Endothelial cell of umbilical vein (primary cell): ENCODE measurements at regions not wholly inside any gene's neighbourhood (a gene's known extent, or its start where the extent isn't known, plus 50 kb on each side); places are given as distances from the start of the nearest gene placed in this dataset.

Experiments
- BruUV-seq: library from RNA; stranded (reverse); fragments of 400-500 nt; replicated peaks from 2 replicates; lab custom pipeline; 2021; lab: Mats Ljungman, UMichigan
- CTCF ChIA-PET: fragments of 300-600, 350-600 bp; sonication (Branson Sonifier 250); formaldehyde crosslinking; loops from one replicate; lab custom pipeline; 2021; ENCODE audit warnings: antibody characterized with exemption, inconsistent platforms; lab: Charles Lee
- POLR2A ChIA-PET: fragments of 300-600, 350-600 bp; sonication (Branson Sonifier 250); formaldehyde crosslinking; loops from one replicate; lab custom pipeline; 2021; ENCODE audit warnings: antibody characterized with exemption, inconsistent platforms; lab: Charles Lee
- DNase-seq: peaks from one replicate; pipeline ENCODE4 v3.0.0-alpha.2; 2011; ENCODE audit warnings: low read depth, low spot score
- FAIRE-seq: peaks from 2 replicates; lab custom pipeline; 2011; peaks lifted over from hg19 to GRCh38; lab: Jason Lieb, UNC
- H2AFZ ChIP-seq: 2 replicates; pipeline ENCODE4 v1.6.0; 2012; ENCODE audit warnings: low read depth, low read length, control low read depth, inconsistent platforms
- H3K27ac ChIP-seq: 2 replicates; pipeline ENCODE4 v1.5.1; 2011; ENCODE audit warnings: low read depth, mild to moderate bottlenecking, control low read depth, low read length, moderate library complexity; ENCODE audit not compliant: insufficient read depth
- H3K27me3 ChIP-seq, 2 experiments: 2 replicates each; pipeline versions ENCODE4 v1.6.0 to v1.6.1; 2011; ENCODE audit warnings: low read length in 2 of 2, mixed read lengths in 1 of 2; ENCODE audit not compliant: control insufficient read depth in 2 of 2, insufficient read depth in 2 of 2
- H3K36me3 ChIP-seq, 2 experiments: 2 replicates in 1 of 2; 3 replicates in 1 of 2; pipeline ENCODE4 v1.5.1; 2011; ENCODE audit warnings: low read length in 2 of 2, mild to moderate bottlenecking in 1 of 2, moderate library complexity in 1 of 2; ENCODE audit not compliant: control insufficient read depth in 2 of 2, insufficient read depth in 2 of 2; ENCODE audit errors: extremely low read depth in 1 of 2
- H3K4me1 ChIP-seq: 3 replicates; pipeline ENCODE4 v1.5.1; 2011; ENCODE audit warnings: mild to moderate bottlenecking, low read length; ENCODE audit not compliant: control insufficient read depth, insufficient read depth; ENCODE audit errors: extremely low read depth
- H3K4me2 ChIP-seq: 2 replicates; pipeline ENCODE4 v1.6.1; 2011; ENCODE audit warnings: low read length, control low read depth, mixed read lengths; ENCODE audit not compliant: insufficient read depth
- H3K4me3 ChIP-seq, 3 experiments: fragments of 200-600 bp in 1 of 3; sonication (generic), shearing (Covaris generic) in 1 of 3; replicated peaks in 1 of 3; 2 replicates each; pipeline ENCODE4 v1.5.1; 2011 to 2016; ENCODE audit warnings: control low read depth in 3 of 3, low read length in 3 of 3, mild to moderate bottlenecking in 2 of 3, inconsistent platforms in 1 of 3, low read depth in 1 of 3, moderate library complexity in 1 of 3; ENCODE audit not compliant: insufficient read depth in 1 of 3
- H3K79me2 ChIP-seq: 2 replicates; pipeline ENCODE4 v1.6.0; 2012; ENCODE audit warnings: low read length, inconsistent platforms; ENCODE audit not compliant: control insufficient read depth, insufficient read depth
- H3K9ac ChIP-seq: replicated peaks from 2 replicates; pipeline ENCODE3; 2011; ENCODE audit warnings: low read length, control low read depth; ENCODE audit not compliant: insufficient read depth; ENCODE audit errors: extremely low read depth
- H3K9me1 ChIP-seq: replicated peaks from 3 replicates; pipeline ENCODE4 v1.6.0; 2011; ENCODE audit warnings: mild to moderate bottlenecking, low read length; ENCODE audit not compliant: control insufficient read depth, insufficient read depth; ENCODE audit errors: extremely low read depth
- H3K9me3 ChIP-seq: replicated peaks from 2 replicates; pipeline ENCODE4 v1.5.1; 2012; ENCODE audit warnings: low read length, inconsistent platforms; ENCODE audit not compliant: control insufficient read depth, insufficient read depth
- H4K20me1 ChIP-seq: replicated peaks from 2 replicates; pipeline ENCODE3; 2011; ENCODE audit warnings: mild to moderate bottlenecking, low read length; ENCODE audit not compliant: control insufficient read depth, insufficient read depth; ENCODE audit errors: extremely low read depth
- CTCF ChIP-seq, 2 donors: IDR thresholded peaks; 1 replicate in 1 of 2; 2 replicates in 1 of 2; pipeline ENCODE4 v1.5.1; 2011; ENCODE audit warnings: low read length in 2 of 2, mild to moderate bottlenecking in 2 of 2, moderate library complexity in 2 of 2, control low read depth in 1 of 2, inconsistent platforms in 1 of 2, low read depth in 1 of 2; ENCODE audit not compliant: insufficient read depth in 1 of 2; ENCODE audit errors: extremely low read depth in 1 of 2
- EZH2 ChIP-seq: IDR thresholded peaks from 2 replicates; pipeline ENCODE4 v1.6.1; 2012; ENCODE audit warnings: borderline replicate concordance, low read depth, mild to moderate bottlenecking, moderate library complexity, low read length, inconsistent platforms; ENCODE audit not compliant: severe bottlenecking
- FOS ChIP-seq: IDR thresholded peaks from 2 replicates; pipeline ENCODE4 v1.6.1; 2011; ENCODE audit warnings: mild to moderate bottlenecking, low read length, moderate library complexity, borderline replicate concordance; ENCODE audit not compliant: insufficient read depth
- GATA2 ChIP-seq: IDR thresholded peaks from 2 replicates; pipeline ENCODE4 v1.7.0; 2011; ENCODE audit warnings: low read depth, mild to moderate bottlenecking, moderate library complexity, mixed read lengths, low read length; ENCODE audit not compliant: insufficient read length, insufficient read depth
- JUN ChIP-seq: IDR thresholded peaks from 2 replicates; pipeline ENCODE4 v1.6.1; 2011; ENCODE audit warnings: borderline replicate concordance, low read depth; ENCODE audit not compliant: insufficient read length, insufficient read depth
- MAX ChIP-seq: IDR thresholded peaks from 2 replicates; pipeline ENCODE4 v1.6.1; 2011; ENCODE audit not compliant: insufficient read depth, insufficient read length
- MYC ChIP-seq: IDR thresholded peaks from one replicate; pipeline ENCODE4 v1.6.1; 2011; ENCODE audit warnings: mild to moderate bottlenecking, low read depth, low read length
- POLR2A ChIP-seq: IDR thresholded peaks from 2 replicates; pipeline ENCODE4 v1.6.1; 2012; ENCODE audit warnings: low read depth, mild to moderate bottlenecking, control low read depth, low read length
- POLR2AphosphoS5 ChIP-seq: IDR thresholded peaks from 2 replicates; pipeline ENCODE4 v1.6.1; 2012; ENCODE audit warnings: low read depth, mild to moderate bottlenecking, control low read depth, low read length, moderate library complexity; ENCODE audit not compliant: insufficient read depth
- dilution Hi-C: fragments of 300-500 bp; cut with MboI; formaldehyde crosslinking; loops from one replicate; pipeline ENCODE4 v1.15.0; 2019; ENCODE audit warnings: low sequenced_read_pairs; ENCODE audit not compliant: extremely low pct_ligation_motif_present
- intact Hi-C: fragments of 100-400 bp; cut with micrococcal nuclease; formaldehyde crosslinking; loops from one replicate; pipeline ENCODE4 v1.10.0; 2022

- H3K27me3 ChIP-seq, result peaks cover 1 to 5% of the 10 kb centered on the region in 2 experiments
- no peak overlapping the region for H3K4me2 ChIP-seq
- dilution Hi-C loops (no loop called here), intact Hi-C loops (no loop called here)
- ChIA-PET POLR2A (no interaction called here), CTCF (interaction anchor here (1.3 to 1.5 kb wide), 2 partner anchors 80 to 139 kb away, joined by 3 to 4 read pairs; no protein-coding TSS in a partner anchor)
- FAIRE-seq, result no peak
- no peaks in the 10 kb centered on the region for H3K9me1 ChIP-seq
- H3K9ac ChIP-seq, result no peak overlapping the region
- no peaks in the 10 kb centered on the region for H3K79me2 ChIP-seq
- H3K9me3 ChIP-seq, result no peaks in the 10 kb centered on the region
- H4K20me1 ChIP-seq, result no peaks in the 10 kb centered on the region
- no TSS peak for BruUV-seq
- no peak overlapping the region for H3K27ac ChIP-seq
- no peaks in the 10 kb centered on the region for H3K36me3 ChIP-seq
- peaks cover 6% of the 10 kb centered on the region for H3K4me1 ChIP-seq
- no peak overlapping the region for H2AFZ ChIP-seq
- H3K4me3 ChIP-seq, result no peak overlapping the region
- DNase-seq, result no peak
- TF ChIP-seq POLR2A (no peak), GATA2 (no peak), POLR2AphosphoS5 (no peak), CTCF (IDR thresholded peaks at IDR 0.05; ENCODE audit: extremely low read depth in 1 of 2, insufficient read depth in 1 of 2, low read depth in 1 of 2, low read length in 2 of 2) (no peak), MAX (no peak)
These were observed 66.1 kb upstream of the CXADR start for GRCh38 chr21:17446737-17447136.

DNA sequence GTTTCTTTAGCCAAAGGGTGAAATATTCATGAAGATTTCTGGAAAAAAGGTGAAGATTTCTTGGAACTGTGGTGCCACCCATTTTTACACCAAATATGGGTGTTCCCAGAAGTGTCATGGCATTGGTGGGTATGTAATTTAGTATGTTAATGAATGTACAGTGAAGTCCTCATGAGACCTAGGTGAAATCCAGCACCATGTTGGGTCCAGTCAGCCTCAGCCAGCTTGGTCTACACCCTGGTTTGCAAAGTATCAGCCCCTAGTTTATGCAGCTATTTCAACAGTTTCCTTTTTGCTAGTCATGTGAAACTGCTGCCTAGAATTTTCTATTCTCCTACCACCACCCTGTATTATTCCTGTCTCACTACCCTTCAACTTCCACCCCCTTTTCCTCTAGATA, 63.1 kb upstream of the CXADR start:
- Histone ChIP-seq H3K4me3 (no peak overlapping the region), H3K9ac (no peak overlapping the region), H3K9me1 (no peaks in the 10 kb centered on the region), H3K4me1 (peaks cover 15% of the 10 kb centered on the region), H3K9me3 (no peaks in the 10 kb centered on the region), H3K79me2 (no peaks in the 10 kb centered on the region), H3K27me3 (no peaks in the 10 kb centered on the region), H4K20me1 (no peaks in the 10 kb centered on the region), H3K4me2 (no peak overlapping the region), H2AFZ (no peak overlapping the region), H3K27ac (no peak overlapping the region), H3K36me3 (no peaks in the 10 kb centered on the region)
- no peak for FAIRE-seq
- dilution Hi-C loops (no loop called here), intact Hi-C loops (loop anchor here (2.0 to 5.0 kb wide), 3 partner anchors 43 to 133 kb away; no protein-coding TSS in a partner anchor)
- TF ChIP-seq MYC (no peak), EZH2 (no peak), FOS (no peak), GATA2 (no peak), JUN (no peak), MAX (no peak), CTCF (IDR thresholded peaks at IDR 0.05; ENCODE audit: extremely low read depth in 1 of 2, insufficient read depth in 1 of 2, low read depth in 1 of 2, low read length in 2 of 2) (no peak), POLR2AphosphoS5 (no peak), POLR2A (no peak)
- POLR2A ChIA-PET, result no interaction called here
- BruUV-seq, result no TSS peak
- DNase-seq, result no peak
- CTCF ChIA-PET, result interaction anchor here (1.0 kb wide), 1 partner anchor 63 kb away, joined by 4 read pairs; no protein-coding TSS in a partner anchor
